ENCODE measurements at regions not wholly inside any gene's neighbourhood (a gene's known extent, or its start where the extent isn't known, plus 50 kb on each side); places are given as distances from the start of the nearest gene placed in this dataset.

GRCh38 chr4:11002961-11003360, 318.4 kb upstream of the CLNK start:
- intact Hi-C loops (cut with DNase I; ENCODE audit: low total_unique reads): no loop called here
- 70 to 83% methylated on average over 2 of the region's 2 CpGs for WGBS, 2 donors
- DNase-seq (ENCODE audit: low spot score in 2 of 2): no peak
- no peak overlapping the region for H3K4me3 ChIP-seq (ENCODE audit: low read depth, poor library complexity, severe bottlenecking)
- no peak for TF ChIP-seq CTCF (IDR thresholded peaks at IDR 0.05)

GRCh38 chr4:10998846-10999245, 314.3 kb upstream of the CLNK start:
- no peak for TF ChIP-seq CTCF (IDR thresholded peaks at IDR 0.05)
- no peak for TF ChIP-seq POLR2A (IDR thresholded peaks at IDR 0.05)
- WGBS, 2 donors: 40 to 62% methylated on average over 1 of the region's 1 CpG
- intact Hi-C loops (cut with DNase I; ENCODE audit: low total_unique reads): no loop called here
- no peak overlapping the region for H3K4me3 ChIP-seq (ENCODE audit: low read depth, poor library complexity, severe bottlenecking)
- no peak for DNase-seq (ENCODE audit: low spot score in 2 of 2)

GRCh38 chr4:10984815-10985214, 300.2 kb upstream of the CLNK start:
- no peak for TF ChIP-seq CTCF (IDR thresholded peaks at IDR 0.05)
- no peak for DNase-seq (ENCODE audit: low spot score in 2 of 2)
- intact Hi-C loops (cut with DNase I; ENCODE audit: low total_unique reads): no loop called here
- 57 to 64% methylated on average over 2 of the region's 2 CpGs for WGBS, 2 donors
- H3K4me3 ChIP-seq (ENCODE audit: low read depth, poor library complexity, severe bottlenecking): no peak overlapping the region

- intact Hi-C loops (cut with DNase I; ENCODE audit: low total_unique reads): no loop called here
- TF ChIP-seq CTCF (IDR thresholded peaks at IDR 0.05) (no peak), POLR2A (IDR thresholded peaks at IDR 0.05) (no peak)
- DNase-seq (ENCODE audit: low spot score in 2 of 2): no peak
- 73 to 80% methylated on average over 9 of the region's 9 CpGs for WGBS, 2 donors
- no peak overlapping the region for H3K4me3 ChIP-seq (ENCODE audit: low read depth, poor library complexity, severe bottlenecking)
Measured at GRCh38 chr4:10983885-10984640, 299.5 kb upstream of the CLNK start.

- no peak for DNase-seq (ENCODE audit: low spot score in 2 of 2)
- H3K4me3 ChIP-seq (ENCODE audit: low read depth, poor library complexity, severe bottlenecking): no peak overlapping the region
- TF ChIP-seq POLR2A (IDR thresholded peaks at IDR 0.05) (no peak), CTCF (IDR thresholded peaks at IDR 0.05) (no peak)
- 46 to 47% methylated on average over 2 of the region's 2 CpGs for WGBS, 2 donors
- intact Hi-C loops (cut with DNase I; ENCODE audit: low total_unique reads): no loop called here
Measured at GRCh38 chr4:10983268-10983667, 298.7 kb upstream of the CLNK start.

- intact Hi-C loops (cut with DNase I; ENCODE audit: low total_unique reads): no loop called here
- no peak for DNase-seq (ENCODE audit: low spot score in 2 of 2)
- TF ChIP-seq POLR2A (IDR thresholded peaks at IDR 0.05) (no peak), CTCF (IDR thresholded peaks at IDR 0.05) (no peak)
- no peak overlapping the region for H3K4me3 ChIP-seq (ENCODE audit: low read depth, poor library complexity, severe bottlenecking)
- 40 to 46% methylated on average over 2 of the region's 2 CpGs for WGBS, 2 donors
Measured at GRCh38 chr4:10982305-10982704, 297.7 kb upstream of the CLNK start.
